Activated CD8-positive, alpha-beta memory T cell treated with anti-CD3 and anti-CD28 coated beads, Interleukin-2, amount 50 U/mL, for 4 hours (primary cell): ENCODE measurements at regions not wholly inside any gene's neighbourhood (a gene's known extent, or its start where the extent isn't known, plus 50 kb on each side); places are given as distances from the start of the nearest gene placed in this dataset.
A peak's percentile ranks its signal among the peaks of the same experiment; 100 is the strongest.
"Not testable (repeated sequence)": the region's sequence is repeated elsewhere in the genome, so short reads cannot be mapped to it uniquely, and the experiment has no call there.

ENCODE experiments used
- DNase-seq: peaks from one replicate; pipeline ENCODE4 v3.0.0-alpha.2; 2020

- no peak for DNase-seq
Observed at GRCh38 chr10:8350250-8350967, 295.9 kb downstream of the GATA3 start.

GRCh38 chr10:8352171-8353075 lies 297.9 kb downstream of the GATA3 start:
- DNase-seq, result no peak

GRCh38 chr10:8356283-8356682 lies 301.8 kb downstream of the GATA3 start:
- no peak for DNase-seq

- no peak for DNase-seq
Observed at GRCh38 chr10:8359467-8359866, 305.0 kb downstream of the GATA3 start.

- no peak for DNase-seq
Observed at GRCh38 chr10:8360365-8360764, 305.9 kb downstream of the GATA3 start.

- DNase-seq, result no peak
Observed at GRCh38 chr10:8360814-8361509, 306.5 kb downstream of the GATA3 start.

GRCh38 chr10:8361510-8361844 lies 307.0 kb downstream of the GATA3 start:
- DNase-seq, result no peak

- peak; percentile 32 for DNase-seq
Observed at GRCh38 chr10:8365935-8366911, 311.7 kb downstream of the GATA3 start.

- DNase-seq, result not testable (repeated sequence)
Observed at GRCh38 chr10:8367672-8368411, 313.4 kb downstream of the GATA3 start.

- no peak for DNase-seq
Observed at GRCh38 chr10:8369666-8370065, 315.2 kb downstream of the GATA3 start.

- DNase-seq, result no peak
Observed at GRCh38 chr10:8374334-8374733, 319.8 kb downstream of the GATA3 start.

- DNase-seq, result no peak
Observed at GRCh38 chr10:8375137-8375536, 320.6 kb downstream of the GATA3 start.

GRCh38 chr10:8378198-8378983 lies 323.9 kb downstream of the GATA3 start:
- no peak for DNase-seq

GRCh38 chr10:8379906-8380832 lies 325.7 kb downstream of the GATA3 start:
- DNase-seq, result no peak

- DNase-seq, result no peak
Observed at GRCh38 chr10:8380833-8381496, 326.5 kb downstream of the GATA3 start.

GRCh38 chr10:8386781-8387180 lies 332.3 kb downstream of the GATA3 start:
- DNase-seq, result no peak

GRCh38 chr10:8389630-8390029 lies 335.1 kb downstream of the GATA3 start:
- no peak for DNase-seq

- no peak for DNase-seq
Observed at GRCh38 chr10:8392216-8392615, 337.7 kb downstream of the GATA3 start.

- no peak for DNase-seq
Observed at GRCh38 chr10:8393531-8393930, 339.0 kb downstream of the GATA3 start.
